KMS-11 (cell line): ENCODE measurements at regions not wholly inside any gene's neighbourhood (a gene's known extent, or its start where the extent isn't known, plus 50 kb on each side); places are given as distances from the start of the nearest gene placed in this dataset.

Source experiments
- H2AFZ ChIP-seq: fragments of 200-600 bp; sonication (generic); 2 replicates; pipeline ENCODE4 v1.6.1; 2016; ENCODE audit warnings: antibody characterized with exemption, mixed run types, low read depth
- H3K27ac ChIP-seq: fragments of 200-600 bp; sonication (generic); 2 replicates; pipeline ENCODE4 v1.6.1; 2016; ENCODE audit warnings: mild to moderate bottlenecking, mixed run types
- H3K27me3 ChIP-seq: fragments of 200-600 bp; sonication (generic); 2 replicates; pipeline ENCODE4 v1.6.1; 2017; ENCODE audit warnings: mild to moderate bottlenecking, low read depth, mixed run types, moderate library complexity; ENCODE audit not compliant: insufficient read depth
- H3K36me3 ChIP-seq: fragments of 200-600 bp; sonication (generic); 2 replicates; pipeline ENCODE4 v1.6.1; 2017; ENCODE audit warnings: mild to moderate bottlenecking, mixed run types; ENCODE audit not compliant: insufficient read depth
- H3K4me1 ChIP-seq: fragments of 200-600 bp; sonication (generic); 2 replicates; pipeline ENCODE4 v1.6.1; 2016; ENCODE audit warnings: mild to moderate bottlenecking, low read depth, mixed run types; ENCODE audit not compliant: poor library complexity, severe bottlenecking
- H3K4me2 ChIP-seq: fragments of 200-600 bp; sonication (generic); 2 replicates; pipeline ENCODE4 v1.7.0; 2016; ENCODE audit warnings: mild to moderate bottlenecking, mixed run types
- H3K4me3 ChIP-seq: fragments of 200-600 bp; sonication (generic); IDR thresholded peaks from 2 replicates; pipeline ENCODE4 v1.6.1; 2017; ENCODE audit warnings: low read depth, low read length, mixed read lengths; ENCODE audit not compliant: insufficient read depth
- H3K79me2 ChIP-seq: fragments of 200-600 bp; sonication (generic); 2 replicates; pipeline ENCODE4 v1.6.1; 2016; ENCODE audit warnings: low read depth, mixed run types; ENCODE audit not compliant: insufficient read depth
- H3K9ac ChIP-seq: fragments of 200-600 bp; sonication (generic); 2 replicates; pipeline ENCODE4 v1.6.1; 2016; ENCODE audit warnings: mild to moderate bottlenecking, mixed run types
- H4K20me1 ChIP-seq: fragments of 200-600 bp; sonication (generic); 2 replicates; pipeline ENCODE4 v1.6.1; 2016; ENCODE audit warnings: mild to moderate bottlenecking, mixed run types; ENCODE audit not compliant: insufficient read depth
- CTCF ChIP-seq: fragments of 200-600 bp; sonication (generic); conservative IDR thresholded peaks from 2 replicates; pipeline ENCODE4 v1.6.1; 2017; ENCODE audit warnings: low read depth, mild to moderate bottlenecking, antibody characterized with exemption, low read length, moderate library complexity, mixed read lengths

GRCh38 chr10:121240011-121240410 lies 358.2 kb downstream of the FGFR2 start:
- H3K4me1 ChIP-seq, result no peaks in the 10 kb centered on the region
- H2AFZ ChIP-seq, result no peak overlapping the region
- H3K36me3 ChIP-seq, result no peaks in the 10 kb centered on the region
- H3K9ac ChIP-seq, result no peak overlapping the region
- no peaks in the 10 kb centered on the region for H3K79me2 ChIP-seq
- no peaks in the 10 kb centered on the region for H3K27me3 ChIP-seq
- no peaks in the 10 kb centered on the region for H4K20me1 ChIP-seq
- H3K27ac ChIP-seq, result no peak overlapping the region
- H3K4me3 ChIP-seq, result no peak overlapping the region
- no peak for TF ChIP-seq CTCF
- H3K4me2 ChIP-seq, result no peak overlapping the region

GRCh38 chr10:121240556-121240955 lies 357.7 kb downstream of the FGFR2 start:
- Histone ChIP-seq H3K79me2 (no peaks in the 10 kb centered on the region), H3K36me3 (no peaks in the 10 kb centered on the region), H3K27me3 (no peaks in the 10 kb centered on the region), H3K4me2 (no peak overlapping the region), H2AFZ (no peak overlapping the region), H3K9ac (no peak overlapping the region), H3K4me3 (no peak overlapping the region), H4K20me1 (no peaks in the 10 kb centered on the region), H3K4me1 (no peaks in the 10 kb centered on the region), H3K27ac (no peak overlapping the region)
- TF ChIP-seq CTCF, result no peak

GRCh38 chr10:121241337-121241736 lies 356.9 kb downstream of the FGFR2 start:
- Histone ChIP-seq H3K4me3 (no peak overlapping the region), H3K4me2 (no peak overlapping the region), H3K27me3 (no peaks in the 10 kb centered on the region), H3K36me3 (no peaks in the 10 kb centered on the region), H3K4me1 (no peaks in the 10 kb centered on the region), H3K79me2 (no peaks in the 10 kb centered on the region), H4K20me1 (no peaks in the 10 kb centered on the region), H3K27ac (no peak overlapping the region), H3K9ac (no peak overlapping the region), H2AFZ (no peak overlapping the region)
- no peak for TF ChIP-seq CTCF

- Histone ChIP-seq H3K79me2 (no peaks in the 10 kb centered on the region), H3K27ac (no peak overlapping the region), H2AFZ (no peak overlapping the region), H3K27me3 (no peaks in the 10 kb centered on the region), H3K36me3 (no peaks in the 10 kb centered on the region), H3K4me1 (no peaks in the 10 kb centered on the region), H3K4me3 (no peak overlapping the region), H3K9ac (no peak overlapping the region), H4K20me1 (no peaks in the 10 kb centered on the region), H3K4me2 (no peak overlapping the region)
- TF ChIP-seq CTCF, result no peak
These were observed 355.3 kb downstream of the FGFR2 start for GRCh38 chr10:121242741-121243608.
